NCI-H2171 treated with DMSO at 0.1 percent for 48 hours (cell line): ENCODE measurements at regions not wholly inside any gene's neighbourhood (a gene's known extent, or its start where the extent isn't known, plus 50 kb on each side); places are given as distances from the start of the nearest gene placed in this dataset.

Source experiments
- DNase-seq: peaks from one replicate; lab custom pipeline; 2025; lab: John Stamatoyannopoulos, UW

- DNase-seq = no peak
Measured at GRCh38 chr18:48488388-48488850, 50.4 kb upstream of the CTIF start.

- no peak for DNase-seq
Measured at GRCh38 chr18:48486754-48487153, 52.1 kb upstream of the CTIF start.

- DNase-seq = no peak
Measured at GRCh38 chr18:48485828-48486405, 52.9 kb upstream of the CTIF start.

- DNase-seq = no peak
Measured at GRCh38 chr18:48481092-48481491, 57.7 kb upstream of the CTIF start.

GRCh38 chr18:48479531-48479930, 59.3 kb upstream of the CTIF start:
- DNase-seq = no peak

GRCh38 chr18:48477348-48477747, 61.5 kb upstream of the CTIF start:
- no peak for DNase-seq

- no peak for DNase-seq
Measured at GRCh38 chr18:48476550-48476917, 62.3 kb upstream of the CTIF start.

- peak; percentile 74 for DNase-seq
Measured at GRCh38 chr18:48475635-48476549, 62.9 kb upstream of the CTIF start.

- DNase-seq = no peak
Measured at GRCh38 chr18:48473816-48474215, 64.6 kb upstream of the ZBTB7C start.

GRCh38 chr18:48472610-48473009, 63.4 kb upstream of the ZBTB7C start:
- DNase-seq = no peak

GRCh38 chr18:48470484-48471180, 61.4 kb upstream of the ZBTB7C start:
- no peak for DNase-seq

- no peak for DNase-seq
Measured at GRCh38 chr18:48468151-48468550, 59.0 kb upstream of the ZBTB7C start.

- no peak for DNase-seq
Measured at GRCh38 chr18:48467231-48467630, 58.0 kb upstream of the ZBTB7C start.

- peak; percentile 25 for DNase-seq
Measured at GRCh38 chr18:48462510-48462909, 53.3 kb upstream of the ZBTB7C start.

- no peak for DNase-seq
Measured at GRCh38 chr18:48460929-48461583, 51.9 kb upstream of the ZBTB7C start.

- no peak for DNase-seq
Measured at GRCh38 chr18:48459465-48459864, 50.3 kb upstream of the ZBTB7C start.

- no peak for DNase-seq
Measured at GRCh38 chr18:48459016-48459415, 49.8 kb upstream of the ZBTB7C start.
